DOHH2 (cell line): ENCODE measurements at regions not wholly inside any gene's neighbourhood (a gene's known extent, or its start where the extent isn't known, plus 50 kb on each side); places are given as distances from the start of the nearest gene placed in this dataset.

Experiments used
- H3F3A ChIP-seq: fragments of 200-600 bp; sonication (generic), shearing (Covaris generic); 2 replicates; pipeline ENCODE4 v1.6.0; 2016; ENCODE audit warnings: antibody characterized with exemption, mild to moderate bottlenecking; ENCODE audit not compliant: control insufficient read depth, insufficient read depth
- H3K27ac ChIP-seq: fragments of 200-600 bp; sonication (generic); 2 replicates; pipeline ENCODE4 v1.5.1; 2014; ENCODE audit warnings: low read depth, mild to moderate bottlenecking, low read length, moderate library complexity
- H3K27me3 ChIP-seq: fragments of 200-600 bp; sonication (generic); 2 replicates; pipeline ENCODE4 v1.6.1; 2014; ENCODE audit warnings: mild to moderate bottlenecking, low read length, mixed read lengths; ENCODE audit not compliant: control insufficient read depth
- H3K36me3 ChIP-seq: fragments of 200-600 bp; sonication (generic); 2 replicates; pipeline ENCODE4 v1.6.1; 2014; ENCODE audit warnings: mild to moderate bottlenecking, low read length, moderate library complexity, mixed read lengths; ENCODE audit not compliant: control insufficient read depth
- H3K4me1 ChIP-seq: fragments of 200-600 bp; sonication (generic); 2 replicates; pipeline ENCODE4 v1.6.1; 2014; ENCODE audit warnings: mild to moderate bottlenecking, low read length, mixed read lengths; ENCODE audit not compliant: control insufficient read depth
- H3K4me2 ChIP-seq: fragments of 200-600 bp; sonication (generic); 2 replicates; pipeline ENCODE4 v1.6.0; 2014; ENCODE audit warnings: mild to moderate bottlenecking, low read length, moderate library complexity
- H3K4me3 ChIP-seq: fragments of 200-600 bp; sonication (generic); 2 replicates; pipeline ENCODE4 v1.5.1; 2014; ENCODE audit warnings: mild to moderate bottlenecking, low read length, mixed read lengths
- H3K79me2 ChIP-seq: fragments of 200-600 bp; sonication (generic); 2 replicates; pipeline ENCODE4 v1.6.1; 2014; ENCODE audit warnings: mild to moderate bottlenecking, low read length, mixed read lengths; ENCODE audit not compliant: control insufficient read depth
- H3K9me2 ChIP-seq: fragments of 200-600 bp; sonication (generic); replicated peaks from 2 replicates; pipeline ENCODE4 v1.6.1; 2014; ENCODE audit warnings: mild to moderate bottlenecking, low read length, mixed read lengths; ENCODE audit not compliant: control insufficient read depth
- H3K9me3 ChIP-seq: fragments of 200-600 bp; sonication (generic); 2 replicates; pipeline ENCODE4 v1.6.1; 2014; ENCODE audit warnings: antibody characterized with exemption, low read length, mixed read lengths; ENCODE audit not compliant: control insufficient read depth, insufficient read depth
- H4K20me1 ChIP-seq: fragments of 200-600 bp; sonication (generic); 2 replicates; pipeline ENCODE4 v1.6.0; 2014; ENCODE audit warnings: low read depth, mild to moderate bottlenecking, antibody characterized with exemption, low read length, moderate library complexity; ENCODE audit not compliant: control insufficient read depth, insufficient read depth
- CTCF ChIP-seq: fragments of 200-600 bp; sonication (generic); IDR thresholded peaks from one replicate; pipeline ENCODE4 v1.5.1; 2014; ENCODE audit warnings: antibody characterized with exemption, mild to moderate bottlenecking, low read depth, low read length; ENCODE audit not compliant: poor library complexity, severe bottlenecking
- EZH2phosphoT487 ChIP-seq: fragments of 200-600 bp; sonication (generic); IDR thresholded peaks from 2 replicates; pipeline ENCODE4 v1.6.1; 2017; ENCODE audit warnings: borderline replicate concordance, mild to moderate bottlenecking, antibody characterized with exemption, low read length, moderate library complexity, mixed read lengths

GRCh38 chr13:33537026-33537425, 251.5 kb upstream of the STARD13 start:
- no peaks in the 10 kb centered on the region for H3K27me3 ChIP-seq
- no peaks in the 10 kb centered on the region; the same call in 1 of the 2 replicates for H3K36me3 ChIP-seq
- peaks cover 4% of the 10 kb centered on the region for H3F3A ChIP-seq
- H4K20me1 ChIP-seq: no peaks in the 10 kb centered on the region
- H3K4me3 ChIP-seq: no peak overlapping the region
- no peak overlapping the region for H3K27ac ChIP-seq
- H3K79me2 ChIP-seq: peaks cover 5% of the 10 kb centered on the region; the same call in 1 of the 2 replicates
- H3K9me2 ChIP-seq: no peaks in the 10 kb centered on the region
- no peak for TF ChIP-seq CTCF
- TF ChIP-seq EZH2phosphoT487: no peak
- peaks cover 8% of the 10 kb centered on the region; the same call in 1 of the 2 replicates for H3K9me3 ChIP-seq
- H3K4me1 ChIP-seq: peaks cover 11% of the 10 kb centered on the region
- H3K4me2 ChIP-seq: no peak overlapping the region

- TF ChIP-seq EZH2phosphoT487 (no peak), CTCF (no peak)
- Histone ChIP-seq H3K4me3 (no peak overlapping the region), H3K79me2 (peaks cover 5% of the 10 kb centered on the region; the same call in 1 of the 2 replicates), H3K4me1 (peaks cover 11% of the 10 kb centered on the region), H3K9me2 (no peaks in the 10 kb centered on the region), H3K27ac (no peak overlapping the region), H4K20me1 (no peaks in the 10 kb centered on the region), H3K36me3 (no peaks in the 10 kb centered on the region; the same call in 1 of the 2 replicates), H3F3A (peaks cover 6% of the 10 kb centered on the region), H3K4me2 (no peak overlapping the region), H3K27me3 (no peaks in the 10 kb centered on the region), H3K9me3 (peaks cover 8% of the 10 kb centered on the region; the same call in 1 of the 2 replicates)
These were observed 252.1 kb upstream of the STARD13 start for GRCh38 chr13:33537676-33538075.

GRCh38 chr13:33541456-33541855, 255.9 kb upstream of the STARD13 start:
- Histone ChIP-seq H3K27ac (peak overlapping the region; percentile 99), H3K9me3 (peaks cover 8% of the 10 kb centered on the region; the same call in 1 of the 2 replicates), H3K4me3 (peak overlapping the region; percentile 86), H3K36me3 (peaks cover 15% of the 10 kb centered on the region), H3K4me1 (peaks cover 28% of the 10 kb centered on the region), H3K9me2 (no peaks in the 10 kb centered on the region), H3K27me3 (no peaks in the 10 kb centered on the region), H3K79me2 (peaks cover 5% of the 10 kb centered on the region; the same call in 1 of the 2 replicates), H3F3A (peaks cover 24% of the 10 kb centered on the region), H4K20me1 (no peaks in the 10 kb centered on the region), H3K4me2 (peak overlapping the region; percentile 53)
- TF ChIP-seq EZH2phosphoT487 (no peak), CTCF (no peak)

- peaks cover 28% of the 10 kb centered on the region for H3K4me1 ChIP-seq
- H4K20me1 ChIP-seq: no peaks in the 10 kb centered on the region
- peaks cover 8% of the 10 kb centered on the region; the same call in 1 of the 2 replicates for H3K9me3 ChIP-seq
- H3K4me2 ChIP-seq: peak overlapping the region; percentile 53
- H3K27ac ChIP-seq: peak overlapping the region; percentile 99
- H3K79me2 ChIP-seq: peaks cover 5% of the 10 kb centered on the region; the same call in 1 of the 2 replicates
- no peaks in the 10 kb centered on the region for H3K9me2 ChIP-seq
- peaks cover 24% of the 10 kb centered on the region for H3F3A ChIP-seq
- H3K36me3 ChIP-seq: peaks cover 15% of the 10 kb centered on the region
- TF ChIP-seq EZH2phosphoT487 (no peak), CTCF (no peak)
- peak overlapping the region; percentile 86 for H3K4me3 ChIP-seq
- H3K27me3 ChIP-seq: no peaks in the 10 kb centered on the region
These were observed 256.4 kb upstream of the STARD13 start for GRCh38 chr13:33541962-33542308.
